ENCODE measurements at regions not wholly inside any gene's neighbourhood (a gene's known extent, or its start where the extent isn't known, plus 50 kb on each side); places are given as distances from the start of the nearest gene placed in this dataset.
"Not testable (repeated sequence)": the region's sequence is repeated elsewhere in the genome, so short reads cannot be mapped to it uniquely, and the experiment has no call there.

DNA sequence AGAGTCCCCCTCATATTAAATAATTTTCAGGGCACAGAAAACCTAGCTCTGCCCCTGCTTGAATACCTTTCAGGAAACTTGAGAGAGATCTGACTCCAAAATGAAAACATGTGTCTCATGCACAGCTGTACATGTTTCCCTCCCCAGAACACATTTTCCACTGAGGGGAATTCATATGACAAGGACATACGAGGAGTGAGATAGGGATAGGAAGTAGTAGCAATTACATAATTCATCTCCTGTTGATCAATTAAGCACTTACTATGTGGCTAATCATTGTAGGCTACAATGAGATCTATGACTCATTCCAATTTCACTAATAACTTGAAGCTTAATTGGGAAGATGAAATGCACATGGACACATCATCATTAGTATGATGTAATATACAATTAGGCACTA, 302.1 kb downstream of the PCDH11X start:
- DNase-seq (ENCODE audit: low spot score); ATAC-seq; BruUV-seq (replicated peaks); H3K9me3 ChIP-seq (ENCODE audit: low read length); H3K27me3 ChIP-seq (ENCODE audit: control insufficient read depth in 1 of 2, insufficient read depth in 2 of 2, low read length in 2 of 2); H2AFZ ChIP-seq (ENCODE audit: low read length); H3K79me2 ChIP-seq (ENCODE audit: insufficient read depth, low read length); H3K4me2 ChIP-seq (ENCODE audit: low read depth, low read length); POLR2A ChIA-PET; intact Hi-C loops (cut with micrococcal nuclease; ENCODE audit: unreplicated experiment); H3K4me3 ChIP-seq (replicated peaks in 1 of 3; ENCODE audit: insufficient read depth in 1 of 3, low read depth in 2 of 3, low read length in 3 of 3); H4K20me1 ChIP-seq (ENCODE audit: insufficient read depth, low read length); H3K36me3 ChIP-seq (replicated peaks in 1 of 2; ENCODE audit: control insufficient read depth in 1 of 2, insufficient read depth in 2 of 2, low read length in 2 of 2); FAIRE-seq; CTCF ChIA-PET (ENCODE audit: low intra/inter-chr PET ratio, low total read pairs); H3K4me1 ChIP-seq (ENCODE audit: insufficient read depth, low read length); in situ Hi-C loops (cut with HindIII; ENCODE audit: extremely low pct_ligation_motif_present, low pct_unique_long_range_greater_than_20kb); H3K9ac ChIP-seq (ENCODE audit: insufficient read depth, low read depth, low read length); H3K27ac ChIP-seq (ENCODE audit: extremely low read length, insufficient read depth, low read length): not testable (repeated sequence)
- WGBS (ENCODE audit: low lambda C conversion rate), result no CpG with 5 or more reads among the region's 1 CpG

GRCh38 chrX:92090756-92091155, 311.6 kb downstream of the PCDH11X start:
- H3K36me3 ChIP-seq (replicated peaks in 1 of 2; ENCODE audit: control insufficient read depth in 1 of 2, insufficient read depth in 2 of 2, low read length in 2 of 2); H3K4me3 ChIP-seq (replicated peaks in 1 of 3; ENCODE audit: insufficient read depth in 1 of 3, low read depth in 2 of 3, low read length in 3 of 3); DNase-seq (ENCODE audit: low spot score); H3K9ac ChIP-seq (ENCODE audit: insufficient read depth, low read depth, low read length); CTCF ChIA-PET (ENCODE audit: low intra/inter-chr PET ratio, low total read pairs); H2AFZ ChIP-seq (ENCODE audit: low read length); BruUV-seq (replicated peaks); intact Hi-C loops (cut with micrococcal nuclease; ENCODE audit: unreplicated experiment); H3K4me2 ChIP-seq (ENCODE audit: low read depth, low read length); H3K27me3 ChIP-seq (ENCODE audit: control insufficient read depth in 1 of 2, insufficient read depth in 2 of 2, low read length in 2 of 2); H3K9me3 ChIP-seq (ENCODE audit: low read length); H3K27ac ChIP-seq (ENCODE audit: extremely low read length, insufficient read depth, low read length); FAIRE-seq; H4K20me1 ChIP-seq (ENCODE audit: insufficient read depth, low read length); ATAC-seq; in situ Hi-C loops (cut with HindIII; ENCODE audit: extremely low pct_ligation_motif_present, low pct_unique_long_range_greater_than_20kb); H3K4me1 ChIP-seq (ENCODE audit: insufficient read depth, low read length); H3K79me2 ChIP-seq (ENCODE audit: insufficient read depth, low read length); POLR2A ChIA-PET: not testable (repeated sequence)
- 0% methylated on average over 2 of the region's 2 CpGs for WGBS (ENCODE audit: low lambda C conversion rate)

DNA sequence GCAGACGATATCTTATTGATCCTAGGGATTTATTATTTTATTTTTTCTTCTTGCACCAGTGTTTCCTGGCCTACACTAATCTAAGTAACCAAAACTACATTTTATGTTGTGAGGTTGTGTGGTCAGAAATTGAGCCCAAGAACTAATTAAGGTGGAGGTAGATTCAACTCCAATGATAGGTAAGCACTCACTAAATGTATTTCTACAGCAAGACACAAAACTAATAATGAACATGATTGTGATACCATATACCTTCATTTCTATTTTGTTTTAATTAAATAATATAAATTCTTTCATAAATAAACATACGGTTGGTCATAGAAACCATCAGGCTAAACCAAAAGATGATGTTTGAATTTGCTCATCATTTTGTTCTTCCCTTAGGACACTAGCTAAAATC, 319.0 kb downstream of the PCDH11X start:
- H3K4me1 ChIP-seq (ENCODE audit: insufficient read depth, low read length); in situ Hi-C loops (cut with HindIII; ENCODE audit: extremely low pct_ligation_motif_present, low pct_unique_long_range_greater_than_20kb); H3K79me2 ChIP-seq (ENCODE audit: insufficient read depth, low read length); H4K20me1 ChIP-seq (ENCODE audit: insufficient read depth, low read length); H3K27ac ChIP-seq (ENCODE audit: extremely low read length, insufficient read depth, low read length); FAIRE-seq; H3K27me3 ChIP-seq (ENCODE audit: control insufficient read depth in 1 of 2, insufficient read depth in 2 of 2, low read length in 2 of 2); POLR2A ChIA-PET; H3K4me3 ChIP-seq (replicated peaks in 1 of 3; ENCODE audit: insufficient read depth in 1 of 3, low read depth in 2 of 3, low read length in 3 of 3); BruUV-seq (replicated peaks); CTCF ChIA-PET (ENCODE audit: low intra/inter-chr PET ratio, low total read pairs); H3K9me3 ChIP-seq (ENCODE audit: low read length); intact Hi-C loops (cut with micrococcal nuclease; ENCODE audit: unreplicated experiment); DNase-seq (ENCODE audit: low spot score); ATAC-seq; H3K36me3 ChIP-seq (replicated peaks in 1 of 2; ENCODE audit: control insufficient read depth in 1 of 2, insufficient read depth in 2 of 2, low read length in 2 of 2); H3K4me2 ChIP-seq (ENCODE audit: low read depth, low read length); H2AFZ ChIP-seq (ENCODE audit: low read length); H3K9ac ChIP-seq (ENCODE audit: insufficient read depth, low read depth, low read length): not testable (repeated sequence)
- 0% methylated on average over 2 of the region's 2 CpGs for WGBS (ENCODE audit: low lambda C conversion rate)

GRCh38 chrX:92100095-92100494, 320.9 kb downstream of the PCDH11X start:
- intact Hi-C loops (cut with micrococcal nuclease; ENCODE audit: unreplicated experiment); ATAC-seq: not testable (repeated sequence)
- 38% methylated on average over 5 of the region's 7 CpGs for WGBS (ENCODE audit: low lambda C conversion rate)

More at GRCh38 chrX:92100095-92100494, 320.9 kb downstream of the PCDH11X start:
- H2AFZ ChIP-seq (ENCODE audit: low read length); CTCF ChIA-PET (ENCODE audit: low intra/inter-chr PET ratio, low total read pairs); H3K79me2 ChIP-seq (ENCODE audit: insufficient read depth, low read length); H3K9me3 ChIP-seq (ENCODE audit: low read length); FAIRE-seq; H3K4me3 ChIP-seq (replicated peaks in 1 of 3; ENCODE audit: insufficient read depth in 1 of 3, low read depth in 2 of 3, low read length in 3 of 3); DNase-seq (ENCODE audit: low spot score); POLR2A ChIA-PET; BruUV-seq (replicated peaks); in situ Hi-C loops (cut with HindIII; ENCODE audit: extremely low pct_ligation_motif_present, low pct_unique_long_range_greater_than_20kb); H3K27me3 ChIP-seq (ENCODE audit: control insufficient read depth in 1 of 2, insufficient read depth in 2 of 2, low read length in 2 of 2); H3K4me2 ChIP-seq (ENCODE audit: low read depth, low read length); H4K20me1 ChIP-seq (ENCODE audit: insufficient read depth, low read length); H3K4me1 ChIP-seq (ENCODE audit: insufficient read depth, low read length); H3K9ac ChIP-seq (ENCODE audit: insufficient read depth, low read depth, low read length); H3K27ac ChIP-seq (ENCODE audit: extremely low read length, insufficient read depth, low read length); H3K36me3 ChIP-seq (replicated peaks in 1 of 2; ENCODE audit: control insufficient read depth in 1 of 2, insufficient read depth in 2 of 2, low read length in 2 of 2): not testable (repeated sequence)

All from HepG2 (cell line).